ENCODE measurements at regions not wholly inside any gene's neighbourhood (a gene's known extent, or its start where the extent isn't known, plus 50 kb on each side); places are given as distances from the start of the nearest gene placed in this dataset.

DNA sequence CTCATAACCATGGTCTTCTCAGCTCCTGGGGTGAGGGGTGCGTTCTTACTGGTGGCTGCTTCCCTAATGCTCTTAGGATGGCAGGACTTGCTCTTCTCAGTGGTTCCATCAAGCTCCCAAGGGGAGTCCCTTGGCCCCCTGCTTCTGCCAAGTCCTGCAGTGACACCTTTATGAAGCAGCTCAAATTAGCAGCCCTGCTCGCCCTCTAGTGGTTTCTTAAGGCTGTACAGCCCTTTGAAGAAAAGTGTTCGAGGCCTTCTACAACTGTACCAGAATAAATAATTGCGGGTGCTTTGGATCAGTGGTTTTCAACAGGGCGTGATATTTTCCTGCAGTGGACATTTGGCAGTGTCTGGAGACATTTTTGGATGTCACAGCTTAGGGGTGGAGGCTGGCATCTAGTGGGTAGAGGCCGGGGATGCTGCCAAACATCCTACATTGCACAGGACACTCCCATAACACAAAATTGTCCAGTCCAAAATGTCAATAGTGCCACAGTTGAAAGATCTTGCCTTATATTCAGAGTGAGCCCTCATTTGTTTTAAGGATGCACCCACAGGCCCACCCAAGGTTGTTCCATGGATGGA is 204.7 kb upstream of the S100G start:
- DNase-seq (ENCODE audit: low read depth) = peak; percentile 6

- DNase-seq (ENCODE audit: low read depth) = no peak
Observed at GRCh38 chrX:16451334-16451733, 198.6 kb upstream of the S100G start.

DNA sequence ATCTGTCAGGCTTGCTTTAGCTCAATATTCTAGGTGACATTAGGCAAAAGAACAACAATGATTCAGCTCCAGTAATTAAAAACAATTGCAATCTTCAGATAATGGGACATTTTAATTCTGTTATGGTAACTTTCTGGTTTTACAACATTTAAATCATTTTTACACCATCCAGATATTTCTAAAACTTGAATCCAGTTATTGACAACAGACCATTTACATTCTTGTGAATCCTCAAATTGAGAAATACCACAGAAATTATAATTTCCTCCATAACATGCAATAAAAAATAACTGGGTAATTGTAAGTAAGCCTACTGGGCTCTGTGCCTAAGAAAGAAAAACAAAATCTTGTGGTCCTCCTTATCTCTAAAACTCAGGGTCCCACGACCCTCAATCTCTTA is 195.0 kb upstream of the S100G start:
- DNase-seq (ENCODE audit: low read depth) = no peak

DNA sequence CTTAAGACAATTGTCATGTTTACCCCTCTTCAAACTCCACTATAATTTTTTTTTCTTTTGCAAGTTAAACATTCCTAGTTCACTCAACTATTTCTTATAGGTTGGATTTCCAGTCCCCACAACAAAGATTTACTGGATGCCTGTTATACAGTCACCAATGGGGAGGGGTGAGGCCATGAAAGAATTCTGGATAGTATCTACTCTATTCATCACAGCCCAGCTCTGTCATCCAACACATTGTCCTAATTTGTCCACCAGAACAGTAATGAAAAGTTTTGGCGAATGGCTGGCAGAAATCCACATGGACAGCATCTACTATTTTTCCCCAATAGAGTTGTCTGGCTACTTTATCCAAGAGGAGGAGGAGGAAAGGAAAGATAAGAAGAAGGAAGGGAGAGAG is 192.7 kb upstream of the S100G start:
- DNase-seq (ENCODE audit: low read depth) = no peak

DNA sequence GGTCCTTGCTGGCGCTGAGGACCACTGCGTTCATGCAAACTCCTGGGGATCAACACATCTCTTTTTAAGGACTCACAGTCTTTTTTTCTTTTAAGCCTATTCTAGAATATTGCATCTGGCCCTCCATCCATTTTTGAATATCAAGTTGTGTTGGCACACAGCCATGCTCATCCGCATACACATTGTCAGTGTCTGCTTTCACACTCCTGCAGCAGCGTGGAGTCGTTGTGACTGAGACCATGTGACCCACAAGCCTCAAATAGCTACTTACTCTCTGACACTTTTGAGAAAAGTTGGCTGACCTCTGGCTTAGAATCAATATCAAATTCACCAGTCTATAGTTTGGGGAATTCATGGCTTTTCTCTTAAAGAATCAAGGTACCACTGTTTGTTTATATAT is 191.8 kb upstream of the S100G start:
- no peak for DNase-seq (ENCODE audit: low read depth)

DNA sequence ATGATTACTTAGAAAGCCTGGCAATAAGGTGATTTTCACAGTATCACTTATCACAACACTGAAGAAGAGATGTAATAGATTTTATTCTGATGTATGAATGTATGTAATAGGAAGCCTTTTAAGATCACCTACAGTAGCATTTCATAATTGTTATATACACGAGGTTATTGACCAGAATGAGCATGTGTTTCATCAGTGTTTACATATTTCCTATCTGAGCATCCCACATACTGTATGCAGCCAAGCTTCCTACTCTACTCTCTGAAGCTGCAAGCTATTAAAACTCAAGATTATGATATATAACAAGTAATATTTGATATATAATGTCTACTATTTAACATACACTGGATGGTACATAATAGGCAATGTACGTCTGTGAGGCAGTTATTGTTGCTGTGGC is 190.9 kb upstream of the S100G start:
- DNase-seq (ENCODE audit: low read depth) = no peak

DNA sequence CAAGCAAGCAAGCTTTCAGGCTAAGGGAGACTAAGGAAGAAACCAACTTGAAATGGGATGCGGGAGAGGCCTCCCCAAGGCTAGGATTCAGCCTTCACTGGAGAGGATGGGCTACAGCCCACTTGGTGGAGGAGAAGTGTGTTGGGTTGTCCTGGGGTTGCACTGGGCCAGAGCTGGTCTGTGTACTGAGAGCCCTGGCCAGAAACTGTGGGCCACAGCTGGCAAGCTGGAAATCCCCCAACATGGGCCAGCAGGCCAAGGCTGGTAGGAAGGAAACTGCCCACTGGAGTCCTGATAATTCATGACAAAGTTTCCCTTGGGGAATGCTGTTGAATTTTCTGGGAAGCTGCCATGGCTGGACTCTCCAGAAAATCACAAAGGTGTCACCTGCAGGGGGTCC is 188.0 kb upstream of the S100G start:
- no peak for DNase-seq (ENCODE audit: low read depth)

DNA sequence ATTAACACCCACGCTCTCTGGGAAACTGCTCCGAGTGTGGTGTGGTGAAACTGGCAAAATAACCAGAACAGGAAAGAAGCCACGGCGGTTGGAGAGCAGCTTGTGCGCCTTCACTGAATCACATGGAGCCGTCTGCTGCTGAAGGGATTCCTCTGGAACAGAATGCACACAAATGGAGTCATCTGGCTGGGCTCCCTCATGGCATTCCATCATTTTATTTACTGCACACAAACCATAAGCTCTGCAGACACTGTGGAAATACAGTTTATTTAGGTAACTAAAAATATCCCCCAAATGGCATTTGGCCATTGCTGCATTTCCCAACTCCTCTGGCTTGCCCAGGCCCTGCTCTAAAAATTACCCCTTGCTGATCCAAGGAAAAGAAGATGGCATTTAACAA is 187.0 kb upstream of the S100G start:
- DNase-seq (ENCODE audit: low read depth) = no peak

- no peak for DNase-seq (ENCODE audit: low read depth)
Observed at GRCh38 chrX:16464369-16464768, 185.6 kb upstream of the S100G start.

DNA sequence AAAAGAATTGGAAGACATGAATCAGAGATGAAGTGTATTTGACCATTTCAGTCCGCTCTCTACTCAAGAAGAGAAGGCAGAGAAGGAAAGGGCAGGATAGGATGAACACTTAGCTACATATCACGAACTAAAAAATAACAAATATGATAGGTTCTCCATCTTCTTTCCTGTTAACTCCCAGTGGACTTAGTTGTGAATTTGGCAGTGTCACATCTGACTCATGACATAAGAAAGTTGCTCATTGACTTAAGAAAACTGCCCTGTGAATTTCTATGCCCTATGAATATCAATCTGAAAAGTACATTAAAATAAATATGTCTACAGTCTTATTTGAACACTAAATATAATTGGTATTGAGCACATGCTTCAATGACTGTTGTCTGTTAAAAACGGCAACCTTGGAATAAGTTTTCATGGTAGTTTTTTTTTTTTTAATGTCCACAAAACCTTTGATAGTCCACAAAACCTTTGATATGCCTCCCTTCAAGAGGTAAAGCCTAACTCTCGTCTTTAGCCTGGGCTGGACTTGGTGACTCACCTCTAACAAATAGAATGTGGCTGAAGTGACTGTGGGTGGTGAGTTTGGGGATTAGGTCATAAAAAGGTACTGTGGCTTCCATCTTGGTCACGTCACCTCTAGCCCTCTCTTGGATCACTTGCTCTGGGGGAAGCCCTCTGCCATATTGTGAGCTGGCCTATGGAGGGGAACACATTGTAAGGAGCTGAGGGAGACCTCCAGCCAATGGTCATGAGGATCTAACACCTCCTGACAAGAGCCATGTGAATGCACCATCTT is 184.7 kb upstream of the S100G start:
- DNase-seq (ENCODE audit: low read depth) = no peak

GRCh38 chrX:16466640-16467432 is 183.1 kb upstream of the S100G start:
- no peak for DNase-seq (ENCODE audit: low read depth)

GRCh38 chrX:16469870-16470269 is 180.1 kb upstream of the S100G start:
- no peak for DNase-seq (ENCODE audit: low read depth)

- DNase-seq (ENCODE audit: low read depth) = no peak
Observed at GRCh38 chrX:16472345-16472744, 177.6 kb upstream of the S100G start.

GRCh38 chrX:16474511-16474910 is 175.4 kb upstream of the S100G start:
- no peak for DNase-seq (ENCODE audit: low read depth)

DNA sequence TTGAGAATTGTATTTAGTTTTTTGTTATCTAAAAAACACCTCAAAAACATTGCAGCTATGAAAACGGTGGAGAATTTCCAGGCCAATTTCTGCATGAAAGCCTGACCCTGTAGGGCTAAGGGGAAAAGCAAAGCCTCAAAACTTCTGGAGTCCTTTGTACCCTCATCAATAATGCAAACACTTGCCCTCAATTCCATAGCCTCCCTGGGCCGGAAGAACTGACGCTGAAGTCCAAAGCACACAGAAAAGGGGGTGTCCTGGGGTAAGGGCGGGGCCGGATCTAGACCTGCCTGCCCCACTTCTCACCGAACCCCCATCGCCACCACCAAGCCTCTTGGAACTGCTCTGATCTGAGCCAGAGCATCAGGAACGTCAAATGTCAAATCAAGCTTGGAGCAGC is 173.9 kb upstream of the S100G start:
- DNase-seq (ENCODE audit: low read depth) = no peak

DNA sequence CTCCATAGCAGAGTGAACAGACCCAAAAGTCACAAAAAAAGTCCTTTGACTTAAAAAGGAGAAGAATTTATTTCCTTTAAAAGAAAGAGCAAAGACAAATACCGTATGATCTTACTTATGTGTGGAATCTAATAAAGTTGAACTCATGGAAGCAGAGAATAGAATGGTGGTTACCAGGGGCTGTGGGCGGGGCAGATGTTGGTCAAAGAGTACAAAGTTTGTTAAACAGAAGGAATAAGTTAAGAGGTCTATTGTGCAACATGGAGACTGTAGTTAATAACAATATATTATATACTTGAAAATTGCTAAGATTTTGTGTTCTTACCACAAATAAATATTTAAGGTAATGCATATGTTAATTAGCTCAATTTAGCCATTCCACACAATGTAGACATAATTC is 173.3 kb upstream of the S100G start:
- DNase-seq (ENCODE audit: low read depth) = no peak

DNA sequence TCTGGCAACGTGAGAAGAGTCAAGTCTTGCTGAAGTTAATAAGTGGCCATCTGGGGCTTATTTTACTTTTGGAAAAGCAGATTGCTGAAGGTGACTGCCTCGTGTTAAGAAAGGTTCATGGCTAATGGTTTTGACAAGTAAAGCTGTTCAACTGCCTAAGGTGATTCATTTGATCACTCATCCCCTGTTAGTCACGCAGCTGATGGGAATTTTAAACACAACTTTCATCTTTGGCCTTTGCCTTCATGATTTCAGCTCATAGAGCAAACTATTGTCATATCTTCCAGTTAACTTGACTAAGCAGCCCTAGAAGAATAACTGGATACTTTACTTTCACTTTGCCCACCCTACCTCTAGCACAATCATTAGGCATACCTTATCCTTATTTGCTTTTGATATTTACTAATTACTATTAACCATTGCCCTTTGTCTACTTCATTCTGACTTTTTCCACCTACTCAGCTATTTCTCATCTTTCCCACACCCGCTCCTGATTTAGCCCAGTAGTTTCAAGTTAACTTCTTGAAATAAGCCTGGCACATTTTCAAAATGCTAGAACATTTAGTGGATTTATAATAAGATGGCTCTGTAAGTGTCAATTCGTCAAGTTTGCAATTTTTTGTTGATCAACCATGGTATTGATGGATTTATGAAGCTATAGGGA is 170.6 kb upstream of the S100G start:
- DNase-seq (ENCODE audit: low read depth) = no peak

- DNase-seq (ENCODE audit: low read depth) = no peak
Observed at GRCh38 chrX:16480049-16480448, 169.9 kb upstream of the S100G start.

DNA sequence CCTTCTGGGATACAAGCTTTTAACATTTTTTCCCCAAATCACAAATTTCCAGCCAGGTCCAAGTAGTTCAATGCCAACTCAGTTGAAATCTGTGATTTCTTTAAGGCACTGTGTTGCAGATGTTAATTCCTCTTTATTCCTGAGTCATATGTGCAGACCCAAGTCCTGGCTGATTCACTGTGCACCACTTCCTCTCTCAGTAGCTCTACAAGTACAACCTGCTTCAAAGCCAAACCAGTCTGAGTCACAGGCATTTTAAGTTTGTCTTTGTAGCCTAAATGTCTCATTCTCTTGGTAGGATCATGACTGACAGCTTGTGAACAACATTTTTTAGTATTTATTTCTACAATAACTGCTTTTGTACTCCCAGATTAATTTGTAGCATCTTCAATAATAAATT is 165.6 kb upstream of the S100G start:
- DNase-seq (ENCODE audit: low read depth) = no peak

DNA sequence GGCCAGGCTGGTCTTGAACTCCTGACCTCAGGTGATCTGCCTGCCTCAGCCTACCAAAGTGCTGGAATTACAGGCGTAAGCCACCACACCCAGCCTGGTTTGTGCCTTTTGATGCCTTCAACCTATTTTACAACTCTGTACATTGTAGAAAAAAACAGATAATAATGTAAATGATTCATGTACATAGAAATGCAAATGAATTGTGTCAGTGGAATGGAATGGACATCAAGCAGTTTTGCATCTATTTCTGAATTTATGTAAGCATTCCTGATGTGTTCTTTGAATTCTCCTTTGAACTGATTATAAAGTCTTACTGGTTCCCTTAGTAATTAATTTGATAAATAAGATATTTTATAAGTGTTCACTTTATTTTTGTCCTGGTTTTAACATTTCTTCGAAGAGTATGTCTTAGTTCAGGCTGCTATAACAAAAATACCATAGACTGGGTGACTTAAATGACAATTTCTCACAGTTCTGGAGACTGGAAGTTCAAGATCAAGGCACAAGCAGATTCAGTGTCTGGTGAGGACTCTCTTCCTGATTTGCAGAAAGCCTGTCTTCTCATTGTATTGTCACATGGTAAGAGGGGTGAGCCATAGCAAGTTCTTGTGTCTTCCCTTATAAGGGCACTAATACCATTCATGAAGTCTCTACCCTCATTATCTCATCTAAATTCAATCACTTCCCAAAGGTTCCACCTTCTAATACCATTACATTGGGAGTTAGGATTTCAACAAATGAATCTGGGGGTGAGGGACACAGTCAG is 162.2 kb upstream of the S100G start:
- no peak for DNase-seq (ENCODE audit: low read depth)

- DNase-seq (ENCODE audit: low read depth) = no peak
Observed at GRCh38 chrX:16488959-16489358, 161.0 kb upstream of the S100G start.

DNA sequence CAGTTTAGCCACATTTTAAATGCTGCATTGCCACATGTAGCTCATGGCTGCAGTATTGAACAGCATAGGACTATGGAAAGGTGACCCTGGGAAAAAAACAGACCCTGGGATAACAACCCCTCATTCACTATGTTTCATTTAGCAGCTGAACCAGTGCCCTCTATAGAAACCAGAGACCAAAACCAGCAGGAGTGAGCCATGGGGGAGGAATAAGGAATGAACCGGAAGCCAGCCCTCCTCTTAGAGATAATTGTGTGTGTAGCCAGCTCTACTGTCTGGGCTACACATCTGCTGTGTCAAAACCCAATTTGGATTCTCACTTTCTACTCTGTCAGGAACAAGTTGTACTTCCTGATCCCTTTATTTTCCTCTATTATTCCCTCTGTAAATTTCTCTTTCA is 158.5 kb upstream of the S100G start:
- DNase-seq (ENCODE audit: low read depth) = no peak
